Gastroesophageal sphincter (tissue), 3 donors: ENCODE measurements at regions not wholly inside any gene's neighbourhood (a gene's known extent, or its start where the extent isn't known, plus 50 kb on each side); places are given as distances from the start of the nearest gene placed in this dataset.

ENCODE experiments used
- POLR2A ChIP-seq, 2 donors: fragments of 450-650 bp; IDR thresholded peaks; one replicate each; pipeline ENCODE4 v1.6.1; 2017; ENCODE audit warnings: antibody characterized with exemption in 2 of 2, mild to moderate bottlenecking in 2 of 2, moderate library complexity in 1 of 2
- TF ChIP-seq, protein P1 (sequence below), 4 experiments: fragments of 200-600 bp in 2 of 4; fragments of 450-650 bp in 2 of 4; sonication (generic) in 1 of 4; IDR thresholded peaks; one replicate each; pipeline ENCODE4 v1.5.1; 2017 to 2019; ENCODE audit warnings: antibody characterized with exemption in 4 of 4, mild to moderate bottlenecking in 2 of 4, moderate library complexity in 2 of 4

- TF ChIP-seq, protein P1, sequence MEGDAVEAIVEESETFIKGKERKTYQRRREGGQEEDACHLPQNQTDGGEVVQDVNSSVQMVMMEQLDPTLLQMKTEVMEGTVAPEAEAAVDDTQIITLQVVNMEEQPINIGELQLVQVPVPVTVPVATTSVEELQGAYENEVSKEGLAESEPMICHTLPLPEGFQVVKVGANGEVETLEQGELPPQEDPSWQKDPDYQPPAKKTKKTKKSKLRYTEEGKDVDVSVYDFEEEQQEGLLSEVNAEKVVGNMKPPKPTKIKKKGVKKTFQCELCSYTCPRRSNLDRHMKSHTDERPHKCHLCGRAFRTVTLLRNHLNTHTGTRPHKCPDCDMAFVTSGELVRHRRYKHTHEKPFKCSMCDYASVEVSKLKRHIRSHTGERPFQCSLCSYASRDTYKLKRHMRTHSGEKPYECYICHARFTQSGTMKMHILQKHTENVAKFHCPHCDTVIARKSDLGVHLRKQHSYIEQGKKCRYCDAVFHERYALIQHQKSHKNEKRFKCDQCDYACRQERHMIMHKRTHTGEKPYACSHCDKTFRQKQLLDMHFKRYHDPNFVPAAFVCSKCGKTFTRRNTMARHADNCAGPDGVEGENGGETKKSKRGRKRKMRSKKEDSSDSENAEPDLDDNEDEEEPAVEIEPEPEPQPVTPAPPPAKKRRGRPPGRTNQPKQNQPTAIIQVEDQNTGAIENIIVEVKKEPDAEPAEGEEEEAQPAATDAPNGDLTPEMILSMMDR (IDR thresholded peaks at IDR 0.05) = no peak
- TF ChIP-seq POLR2A (IDR thresholded peaks at IDR 0.05) = no peak
Measured at GRCh38 chr16:54512467-54512995, 225.9 kb upstream of the IRX3 start.
